Cardiac fibroblast (primary cell): ENCODE measurements at regions not wholly inside any gene's neighbourhood (a gene's known extent, or its start where the extent isn't known, plus 50 kb on each side); places are given as distances from the start of the nearest gene placed in this dataset.
A peak's percentile ranks its signal among the peaks of the same experiment; 100 is the strongest.

Experiments
- DNase-seq, 2 donors: peaks; one replicate each; pipeline versions ENCODE4 v3.0.0 to v3.0.0-alpha.2; 2010; ENCODE audit warnings: low read depth in 2 of 2
- H3K4me3 ChIP-seq, 2 donors: replicated peaks in 1 of 2; 1 replicate in 1 of 2; 2 replicates in 1 of 2; pipeline ENCODE4 v1.5.1; 2011; ENCODE audit warnings: low read depth in 2 of 2, low read length in 2 of 2, mild to moderate bottlenecking in 2 of 2, moderate library complexity in 1 of 2
- CTCF ChIP-seq: IDR thresholded peaks from one replicate; pipeline ENCODE4 v1.5.1; 2011; ENCODE audit warnings: low read depth, mild to moderate bottlenecking, low read length, inconsistent platforms

DNA sequence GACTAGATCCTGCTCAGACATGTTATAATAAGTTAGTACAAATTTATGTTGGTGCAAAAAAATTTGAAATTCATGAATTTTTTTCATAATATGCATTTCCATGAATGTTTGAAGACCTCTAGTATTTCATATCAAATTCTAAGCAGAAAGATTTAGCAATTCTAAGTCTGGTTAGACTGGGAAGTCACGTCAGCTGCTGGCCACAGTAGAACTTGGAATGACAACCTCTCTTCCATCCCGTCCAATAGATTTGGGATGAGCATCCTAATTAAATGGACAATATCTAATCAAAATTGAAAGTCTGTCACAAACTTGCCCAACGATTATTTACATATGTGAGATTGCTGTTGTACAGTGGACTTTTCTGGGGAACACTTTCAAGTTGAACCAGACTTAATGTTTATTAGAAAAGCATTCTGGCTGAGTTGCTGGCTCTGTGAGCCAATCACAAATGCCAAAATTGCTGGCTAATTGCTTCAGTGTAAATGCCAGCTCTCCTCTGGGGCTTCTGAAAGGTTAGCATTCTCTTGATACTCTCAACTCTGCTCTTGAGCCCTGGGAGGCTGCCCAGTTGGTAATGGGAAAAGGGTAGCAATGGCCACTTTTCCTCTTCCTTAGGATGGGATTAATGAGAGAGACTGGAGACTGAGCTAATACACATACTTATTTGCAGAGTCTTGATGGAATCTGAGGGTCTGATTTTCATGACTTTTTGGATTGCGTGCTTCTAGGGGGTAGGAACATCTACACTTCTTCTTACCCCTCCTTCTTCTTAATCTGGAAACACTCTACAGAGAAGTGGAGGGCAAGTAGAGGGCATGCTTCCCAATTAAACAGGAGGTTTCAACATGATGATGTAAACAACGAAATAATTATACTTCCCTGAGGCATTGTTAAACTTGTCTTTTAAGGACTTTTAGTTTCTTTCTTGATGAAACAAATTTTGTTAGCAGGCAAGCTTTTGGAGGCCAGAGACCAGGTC lies 253.5 kb downstream of the BAMBI start:
- H3K4me3 ChIP-seq: no peak overlapping the region
- no peak for DNase-seq
- TF ChIP-seq CTCF: no peak

DNA sequence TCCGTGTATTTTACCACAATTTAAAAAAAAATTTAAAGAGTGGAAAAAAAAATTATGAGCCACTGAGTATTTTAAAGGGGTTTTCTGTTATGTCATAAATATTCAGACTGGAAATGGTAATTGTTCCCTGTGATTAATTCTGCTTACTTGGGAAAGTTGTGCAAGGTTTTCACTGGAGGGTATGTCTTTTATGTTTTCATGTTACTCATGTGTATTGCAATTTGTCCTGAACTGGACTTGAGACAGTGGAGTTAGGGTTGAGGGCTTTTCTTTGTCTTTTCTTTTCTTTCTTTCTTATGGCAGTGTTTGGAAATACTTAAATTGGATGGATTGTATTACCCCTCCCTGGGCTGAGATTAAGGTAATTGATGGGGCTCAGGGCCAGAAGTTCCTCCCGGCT lies 257.7 kb downstream of the BAMBI start:
- no peak for TF ChIP-seq CTCF
- no peak for DNase-seq
- H3K4me3 ChIP-seq: no peak overlapping the region

GRCh38 chr10:28937959-28938358 lies 260.6 kb downstream of the BAMBI start:
- TF ChIP-seq CTCF: no peak
- no peak for DNase-seq
- H3K4me3 ChIP-seq: no peak overlapping the region

DNA sequence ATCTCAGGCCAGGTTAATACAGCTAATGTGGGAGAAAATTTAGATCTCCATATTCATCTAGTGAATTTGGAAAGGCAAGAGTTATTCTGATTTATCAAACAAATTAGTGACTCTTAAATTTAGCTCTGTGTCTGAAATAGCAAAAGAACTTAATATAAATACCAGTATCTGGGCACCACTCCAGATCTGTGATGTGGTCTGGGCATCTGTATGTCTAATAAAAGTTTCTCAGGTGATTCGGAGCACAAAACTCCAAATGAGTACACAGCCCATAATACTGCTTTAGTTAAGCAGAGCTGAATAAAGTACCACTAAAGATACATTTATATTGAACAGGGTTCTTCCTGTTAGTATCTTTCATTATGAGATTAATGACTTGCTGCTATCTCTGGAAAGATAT lies 261.4 kb downstream of the BAMBI start:
- TF ChIP-seq CTCF: no peak
- H3K4me3 ChIP-seq: no peak overlapping the region
- DNase-seq: no peak

GRCh38 chr10:28939281-28940157 lies 262.2 kb downstream of the BAMBI start:
- DNase-seq: peak; percentile 82 to 97
- H3K4me3 ChIP-seq: no peak overlapping the region
- TF ChIP-seq CTCF: no peak

DNA sequence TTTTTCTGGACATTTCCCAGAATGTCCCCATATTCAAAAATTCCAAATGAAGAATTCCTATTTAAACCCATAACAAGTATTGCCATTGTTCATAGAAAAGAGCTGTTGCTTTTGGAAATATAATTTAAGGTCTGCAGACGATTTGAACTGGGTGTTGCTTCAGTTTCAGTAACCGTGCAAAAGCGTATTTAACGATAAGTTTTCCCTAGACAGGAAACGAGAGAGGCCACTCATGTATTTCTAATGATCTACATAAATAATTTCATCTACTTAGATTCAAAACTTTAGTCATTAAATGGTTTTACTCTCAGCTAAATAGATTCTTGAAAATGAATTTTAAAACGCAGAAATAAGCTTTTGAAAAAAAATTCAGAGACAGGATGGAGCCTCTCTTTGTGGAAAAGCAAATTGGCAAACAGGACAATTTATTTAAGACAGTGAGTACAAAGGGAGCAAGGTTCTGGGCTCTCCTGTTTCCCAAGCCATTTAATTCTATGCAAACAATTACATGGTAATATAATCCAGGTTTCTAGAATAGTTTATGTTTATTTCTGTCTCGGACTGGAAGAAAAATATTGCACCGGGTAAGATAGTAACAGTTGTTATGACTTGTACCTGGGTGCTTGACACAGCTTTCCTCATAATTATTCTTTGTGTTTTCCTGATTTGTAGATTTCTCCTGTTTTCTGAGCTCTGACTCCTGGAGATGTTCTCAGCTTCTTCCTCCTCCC lies 263.0 kb downstream of the BAMBI start:
- TF ChIP-seq CTCF: no peak
- no peak overlapping the region for H3K4me3 ChIP-seq
- DNase-seq: no peak
